PC-3 (cell line): ENCODE measurements at regions not wholly inside any gene's neighbourhood (a gene's known extent, or its start where the extent isn't known, plus 50 kb on each side); places are given as distances from the start of the nearest gene placed in this dataset.

Experiments
- ATAC-seq: fragments of 200-7000 bp; cut with Tn5 transposase; 2 replicates; pipeline ENCODE4 v1.9.1; 2020; ENCODE audit warnings: mild to moderate bottlenecking, moderate library complexity
- BruUV-seq: library from RNA; stranded (reverse); fragments of 400-500 nt; replicated peaks from 2 replicates; lab custom pipeline; 2021; lab: Mats Ljungman, UMichigan
- CTCF ChIA-PET: fragments of 300-600 bp; sonication (Branson Sonifier 250); formaldehyde crosslinking; loops from one replicate; lab custom pipeline; 2022; ENCODE audit warnings: antibody characterized with exemption; lab: Charles Lee
- POLR2A ChIA-PET: fragments of 300-600 bp; sonication (Branson Sonifier 250); formaldehyde crosslinking; loops from one replicate; lab custom pipeline; 2022; ENCODE audit warnings: antibody characterized with exemption; ENCODE audit not compliant: unreplicated experiment; lab: Charles Lee
- DNase-seq: peaks from one replicate; pipeline ENCODE4 v3.0.0-alpha.2; 2015
- H2AFZ ChIP-seq: fragments of 300-600 bp; sonication (generic); 2 replicates; pipeline ENCODE4 v1.6.0; 2016; ENCODE audit warnings: antibody characterized with exemption, low read length
- H3F3A ChIP-seq: fragments of 300-600 bp; sonication (generic); one replicate; pipeline ENCODE4 v1.6.0; 2017; ENCODE audit warnings: antibody characterized with exemption, low read length, control low read depth, mild to moderate bottlenecking; ENCODE audit not compliant: unreplicated experiment
- H3K27ac ChIP-seq: fragments of 300-600 bp; sonication (generic); 2 replicates; pipeline ENCODE4 v1.5.1; 2016; ENCODE audit warnings: mild to moderate bottlenecking, low read length
- H3K27me3 ChIP-seq: fragments of 300-600 bp; sonication (generic); 2 replicates; pipeline ENCODE4 v1.6.1; 2016; ENCODE audit warnings: low read length, mixed read lengths
- H3K36me3 ChIP-seq: fragments of 300-600 bp; sonication (generic); 2 replicates; pipeline ENCODE4 v1.6.1; 2016; ENCODE audit warnings: low read depth, mixed run types, low read length, mixed read lengths
- H3K4me1 ChIP-seq: fragments of 300-600 bp; sonication (generic); 2 replicates; pipeline ENCODE4 v1.5.1; 2016; ENCODE audit warnings: low read length; ENCODE audit not compliant: insufficient read depth
- H3K4me2 ChIP-seq: fragments of 300-600 bp; sonication (generic); 2 replicates; pipeline ENCODE4 v1.6.0; 2016; ENCODE audit warnings: low read length
- H3K4me3 ChIP-seq: fragments of 300-600 bp; sonication (generic); 2 replicates; pipeline ENCODE4 v1.5.1; 2016; ENCODE audit warnings: mild to moderate bottlenecking, low read length, mixed read lengths
- H3K79me2 ChIP-seq: fragments of 300-600 bp; sonication (generic); 2 replicates; pipeline ENCODE4 v1.6.1; 2017; ENCODE audit warnings: low read length, mixed read lengths
- H3K9ac ChIP-seq: fragments of 300-600 bp; sonication (generic); 2 replicates; pipeline ENCODE4 v1.6.0; 2016; ENCODE audit warnings: mild to moderate bottlenecking, low read length
- H3K9me2 ChIP-seq: fragments of 300-600 bp; sonication (generic); replicated peaks from 2 replicates; pipeline ENCODE4 v1.6.1; 2016; ENCODE audit warnings: mixed run types, low read length, mixed read lengths
- H3K9me3 ChIP-seq: fragments of 300-600 bp; sonication (generic); 2 replicates; pipeline ENCODE4 v1.6.1; 2016; ENCODE audit warnings: low read length, mixed read lengths
- H4K20me1 ChIP-seq: fragments of 300-600 bp; sonication (generic); 2 replicates; pipeline ENCODE4 v1.6.1; 2016; ENCODE audit warnings: low read length, mixed read lengths
- EZH2 ChIP-seq: fragments of 300-600 bp; sonication (generic); IDR thresholded peaks from one replicate; pipeline ENCODE4 v1.6.1; 2017; ENCODE audit warnings: antibody characterized with exemption, mild to moderate bottlenecking, low read length; ENCODE audit not compliant: unreplicated experiment
- EZH2phosphoT487 ChIP-seq: fragments of 300-600 bp; sonication (generic); IDR thresholded peaks from 2 replicates; pipeline ENCODE4 v1.6.1; 2018; ENCODE audit warnings: mild to moderate bottlenecking, antibody characterized with exemption, low read length, borderline replicate concordance
- intact Hi-C: fragments of 100-400 bp; cut with micrococcal nuclease; formaldehyde crosslinking; loops from 2 replicates; pipeline ENCODE4 v1.9.0; 2023
- TF ChIP-seq, protein P1 (sequence below): fragments of 300-600 bp; sonication (generic); conservative IDR thresholded peaks from 2 replicates; pipeline ENCODE4 v1.5.1; 2017; ENCODE audit warnings: antibody characterized with exemption, low read depth, mild to moderate bottlenecking, low read length

DNA sequence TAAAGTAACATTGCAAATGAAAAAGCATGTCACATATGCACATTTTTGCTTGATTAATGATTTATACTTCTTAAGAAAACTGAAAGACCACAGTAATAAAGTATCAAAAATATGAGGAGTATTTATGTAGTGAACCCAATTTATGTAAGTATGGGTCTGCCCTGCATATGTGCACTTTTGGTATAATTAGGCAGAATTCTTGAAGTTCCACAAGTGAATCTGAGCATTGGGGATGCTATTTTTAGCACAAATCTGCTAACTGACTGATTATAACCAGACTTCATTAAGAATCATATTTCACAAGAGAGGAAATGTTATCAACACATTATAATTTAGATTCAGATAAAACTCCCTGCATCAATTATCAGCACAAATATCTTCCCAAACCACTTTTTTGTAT lies 407.1 kb upstream of the LRRC4C start:
- CTCF ChIA-PET = no interaction called here
- H3K27ac ChIP-seq = no peak overlapping the region

DNA sequence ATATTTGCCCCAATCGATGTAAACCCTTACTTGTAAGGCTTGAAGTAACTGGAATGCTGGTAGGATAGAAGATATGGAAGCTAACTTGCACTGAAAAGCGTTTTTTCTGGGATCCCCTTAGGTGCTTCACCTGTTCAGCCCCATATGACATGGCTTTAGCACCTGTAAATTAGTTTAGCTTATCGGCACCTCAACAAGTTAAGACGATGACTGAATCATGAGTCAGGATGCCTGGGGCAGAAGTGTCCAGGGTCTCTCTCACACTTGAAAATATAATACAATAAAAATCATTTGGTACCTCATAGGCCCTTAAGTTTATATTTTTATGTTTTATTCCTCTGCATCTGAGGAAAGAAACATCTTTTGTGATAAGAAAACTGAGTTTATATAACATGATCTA lies 409.2 kb upstream of the LRRC4C start:
- no peaks in the 10 kb centered on the region for H3K9me3 ChIP-seq
- no peak overlapping the region for H3K4me2 ChIP-seq
- H3K4me3 ChIP-seq = no peak overlapping the region
- H3K27ac ChIP-seq = no peak overlapping the region
- H4K20me1 ChIP-seq = no peaks in the 10 kb centered on the region
- ATAC-seq = no peak
- POLR2A ChIA-PET = no interaction called here
- H3F3A ChIP-seq = no peaks in the 10 kb centered on the region
- no peaks in the 10 kb centered on the region for H3K27me3 ChIP-seq
- H3K9ac ChIP-seq = no peak overlapping the region
- no peaks in the 10 kb centered on the region for H3K9me2 ChIP-seq
- no peak overlapping the region for H2AFZ ChIP-seq
- no peaks in the 10 kb centered on the region for H3K79me2 ChIP-seq
- no peaks in the 10 kb centered on the region for H3K36me3 ChIP-seq
- H3K4me1 ChIP-seq = no peaks in the 10 kb centered on the region
- intact Hi-C loops = no loop called here
- CTCF ChIA-PET = no interaction called here
- peak; percentile 52 for DNase-seq
- TF ChIP-seq, protein P1, sequence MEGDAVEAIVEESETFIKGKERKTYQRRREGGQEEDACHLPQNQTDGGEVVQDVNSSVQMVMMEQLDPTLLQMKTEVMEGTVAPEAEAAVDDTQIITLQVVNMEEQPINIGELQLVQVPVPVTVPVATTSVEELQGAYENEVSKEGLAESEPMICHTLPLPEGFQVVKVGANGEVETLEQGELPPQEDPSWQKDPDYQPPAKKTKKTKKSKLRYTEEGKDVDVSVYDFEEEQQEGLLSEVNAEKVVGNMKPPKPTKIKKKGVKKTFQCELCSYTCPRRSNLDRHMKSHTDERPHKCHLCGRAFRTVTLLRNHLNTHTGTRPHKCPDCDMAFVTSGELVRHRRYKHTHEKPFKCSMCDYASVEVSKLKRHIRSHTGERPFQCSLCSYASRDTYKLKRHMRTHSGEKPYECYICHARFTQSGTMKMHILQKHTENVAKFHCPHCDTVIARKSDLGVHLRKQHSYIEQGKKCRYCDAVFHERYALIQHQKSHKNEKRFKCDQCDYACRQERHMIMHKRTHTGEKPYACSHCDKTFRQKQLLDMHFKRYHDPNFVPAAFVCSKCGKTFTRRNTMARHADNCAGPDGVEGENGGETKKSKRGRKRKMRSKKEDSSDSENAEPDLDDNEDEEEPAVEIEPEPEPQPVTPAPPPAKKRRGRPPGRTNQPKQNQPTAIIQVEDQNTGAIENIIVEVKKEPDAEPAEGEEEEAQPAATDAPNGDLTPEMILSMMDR = no peak
- TF ChIP-seq EZH2 (no peak), EZH2phosphoT487 (no peak)
- BruUV-seq = no TSS peak

More for the DNA sequence above, 407.1 kb upstream of the LRRC4C start:
- H4K20me1 ChIP-seq = no peaks in the 10 kb centered on the region
- BruUV-seq = no TSS peak
- TF ChIP-seq EZH2 (no peak), EZH2phosphoT487 (no peak)
- TF ChIP-seq, protein P1 = no peak
- H2AFZ ChIP-seq = no peak overlapping the region
- intact Hi-C loops = no loop called here
- no peak for DNase-seq
- no peak overlapping the region for H3K9ac ChIP-seq
- no peaks in the 10 kb centered on the region for H3F3A ChIP-seq
- H3K4me3 ChIP-seq = no peak overlapping the region
- H3K4me1 ChIP-seq = no peaks in the 10 kb centered on the region
- POLR2A ChIA-PET = no interaction called here
- H3K36me3 ChIP-seq = no peaks in the 10 kb centered on the region
- H3K9me2 ChIP-seq = no peaks in the 10 kb centered on the region
- H3K79me2 ChIP-seq = no peaks in the 10 kb centered on the region
- no peaks in the 10 kb centered on the region for H3K27me3 ChIP-seq
- no peaks in the 10 kb centered on the region for H3K9me3 ChIP-seq
- H3K4me2 ChIP-seq = no peak overlapping the region
- ATAC-seq = no peak

DNA sequence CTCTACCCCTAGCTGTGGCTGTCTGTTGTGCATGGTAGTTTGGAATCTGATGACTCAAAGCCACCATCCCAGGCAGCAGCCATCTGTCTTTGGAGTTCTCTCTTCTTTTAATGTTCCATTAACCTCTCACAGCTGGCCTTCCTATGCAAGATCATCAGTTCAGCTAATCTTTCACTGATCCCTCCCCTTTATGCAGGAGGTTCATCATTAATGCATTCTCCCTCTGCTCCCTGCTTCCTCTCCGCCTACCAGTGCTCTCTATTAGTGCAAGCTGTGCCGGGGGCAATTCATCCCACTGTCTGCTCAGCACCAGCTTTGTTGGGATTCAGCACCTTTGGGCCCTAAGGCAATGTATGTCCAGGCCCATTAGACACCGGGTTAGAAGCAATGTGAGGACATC lies 413.0 kb upstream of the LRRC4C start:
- CTCF ChIA-PET = no interaction called here
- H3K4me3 ChIP-seq = no peak overlapping the region
- H3K27ac ChIP-seq = no peak overlapping the region
- no peaks in the 10 kb centered on the region for H3K36me3 ChIP-seq
- no peaks in the 10 kb centered on the region for H3K79me2 ChIP-seq
- H3F3A ChIP-seq = no peaks in the 10 kb centered on the region
- no TSS peak for BruUV-seq
- H4K20me1 ChIP-seq = no peaks in the 10 kb centered on the region
- intact Hi-C loops = no loop called here
- H3K9ac ChIP-seq = no peak overlapping the region
- no peak overlapping the region for H2AFZ ChIP-seq
- ATAC-seq (no peak), DNase-seq (no peak)
- H3K4me1 ChIP-seq = peaks cover 1% of the 10 kb centered on the region; the same call in 1 of the 2 replicates
- no peaks in the 10 kb centered on the region for H3K9me2 ChIP-seq
- no peaks in the 10 kb centered on the region for H3K27me3 ChIP-seq
- TF ChIP-seq EZH2phosphoT487 (no peak), EZH2 (no peak)
- TF ChIP-seq, protein P1 = no peak
- POLR2A ChIA-PET = no interaction called here
- no peak overlapping the region for H3K4me2 ChIP-seq
- H3K9me3 ChIP-seq = no peaks in the 10 kb centered on the region
